ENCODE measurements at regions not wholly inside any gene's neighbourhood (a gene's known extent, or its start where the extent isn't known, plus 50 kb on each side); places are given as distances from the start of the nearest gene placed in this dataset.

DNA sequence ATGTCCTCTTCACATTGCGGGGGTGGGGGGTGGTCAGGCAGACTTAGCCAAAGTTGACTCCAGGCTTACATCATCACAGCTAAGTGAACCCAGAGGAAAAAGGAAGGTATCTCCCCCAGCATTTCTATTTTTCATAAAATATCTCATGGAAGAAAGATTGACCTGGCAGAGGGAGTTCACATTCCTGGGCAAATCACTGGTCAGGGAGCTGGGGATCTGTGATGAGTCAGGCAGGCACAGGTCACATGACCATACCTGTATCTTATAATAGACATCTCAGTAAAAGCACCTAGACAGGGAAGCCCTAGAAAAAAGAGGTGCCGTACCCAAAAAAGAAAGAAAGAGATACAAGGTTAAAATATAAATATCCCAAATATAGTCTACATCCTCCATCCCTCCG is 57.3 kb upstream of the WWC1 start:
- H2AFZ ChIP-seq (ENCODE audit: low read length), result no peak overlapping the region
- ChIA-PET CTCF (ENCODE audit: low intra/inter-chr PET ratio, low total read pairs) (no interaction called here), POLR2A (no interaction called here)
- in situ Hi-C loops (cut with HindIII; ENCODE audit: extremely low pct_ligation_motif_present, low pct_unique_long_range_greater_than_20kb), result no loop called here
- no peak overlapping the region for H3K27ac ChIP-seq (ENCODE audit: extremely low read length, insufficient read depth, low read length)
- H3K4me3 ChIP-seq (replicated peaks in 1 of 3; ENCODE audit: insufficient read depth in 1 of 3, low read depth in 2 of 3, low read length in 3 of 3), result no peak overlapping the region
- H3K9me3 ChIP-seq (ENCODE audit: low read length), result no peaks in the 10 kb centered on the region
- H4K20me1 ChIP-seq (ENCODE audit: insufficient read depth, low read length), result no peaks in the 10 kb centered on the region
- BruUV-seq (replicated peaks), result no TSS peak
- no peak overlapping the region for H3K9ac ChIP-seq (ENCODE audit: insufficient read depth, low read depth, low read length)
- no peak overlapping the region for H3K4me2 ChIP-seq (ENCODE audit: low read depth, low read length)
- TF ChIP-seq HOXA7 (CRISPR knock-in tag; IDR thresholded peaks at IDR 0.05) (no peak), ZNF484 (CRISPR knock-in tag; IDR thresholded peaks at IDR 0.05; ENCODE audit: borderline replicate concordance, low read depth) (no peak)
- TF ChIP-seq, protein P1, sequence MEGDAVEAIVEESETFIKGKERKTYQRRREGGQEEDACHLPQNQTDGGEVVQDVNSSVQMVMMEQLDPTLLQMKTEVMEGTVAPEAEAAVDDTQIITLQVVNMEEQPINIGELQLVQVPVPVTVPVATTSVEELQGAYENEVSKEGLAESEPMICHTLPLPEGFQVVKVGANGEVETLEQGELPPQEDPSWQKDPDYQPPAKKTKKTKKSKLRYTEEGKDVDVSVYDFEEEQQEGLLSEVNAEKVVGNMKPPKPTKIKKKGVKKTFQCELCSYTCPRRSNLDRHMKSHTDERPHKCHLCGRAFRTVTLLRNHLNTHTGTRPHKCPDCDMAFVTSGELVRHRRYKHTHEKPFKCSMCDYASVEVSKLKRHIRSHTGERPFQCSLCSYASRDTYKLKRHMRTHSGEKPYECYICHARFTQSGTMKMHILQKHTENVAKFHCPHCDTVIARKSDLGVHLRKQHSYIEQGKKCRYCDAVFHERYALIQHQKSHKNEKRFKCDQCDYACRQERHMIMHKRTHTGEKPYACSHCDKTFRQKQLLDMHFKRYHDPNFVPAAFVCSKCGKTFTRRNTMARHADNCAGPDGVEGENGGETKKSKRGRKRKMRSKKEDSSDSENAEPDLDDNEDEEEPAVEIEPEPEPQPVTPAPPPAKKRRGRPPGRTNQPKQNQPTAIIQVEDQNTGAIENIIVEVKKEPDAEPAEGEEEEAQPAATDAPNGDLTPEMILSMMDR (CRISPR knock-in tag; IDR thresholded peaks at IDR 0.05), result no peak
- no peak for FAIRE-seq
- ATAC-seq, result no peak
- no peaks in the 10 kb centered on the region for H3K79me2 ChIP-seq (ENCODE audit: insufficient read depth, low read length)
- H3K27me3 ChIP-seq (ENCODE audit: control insufficient read depth in 1 of 2, insufficient read depth in 2 of 2, low read length in 2 of 2), result peaks cover 0 to 7% of the 10 kb centered on the region in 2 experiments; a peak in 1 of 5 replicates
- no peaks in the 10 kb centered on the region for H3K36me3 ChIP-seq (replicated peaks in 1 of 2; ENCODE audit: control insufficient read depth in 1 of 2, insufficient read depth in 2 of 2, low read length in 2 of 2)
- DNase-seq (ENCODE audit: low spot score), result no peak
- intact Hi-C loops (cut with micrococcal nuclease; ENCODE audit: unreplicated experiment), result no loop called here
- no peaks in the 10 kb centered on the region for H3K4me1 ChIP-seq (ENCODE audit: insufficient read depth, low read length)
- WGBS (ENCODE audit: low lambda C conversion rate), result 48% methylated on average over 3 of the region's 3 CpGs

DNA sequence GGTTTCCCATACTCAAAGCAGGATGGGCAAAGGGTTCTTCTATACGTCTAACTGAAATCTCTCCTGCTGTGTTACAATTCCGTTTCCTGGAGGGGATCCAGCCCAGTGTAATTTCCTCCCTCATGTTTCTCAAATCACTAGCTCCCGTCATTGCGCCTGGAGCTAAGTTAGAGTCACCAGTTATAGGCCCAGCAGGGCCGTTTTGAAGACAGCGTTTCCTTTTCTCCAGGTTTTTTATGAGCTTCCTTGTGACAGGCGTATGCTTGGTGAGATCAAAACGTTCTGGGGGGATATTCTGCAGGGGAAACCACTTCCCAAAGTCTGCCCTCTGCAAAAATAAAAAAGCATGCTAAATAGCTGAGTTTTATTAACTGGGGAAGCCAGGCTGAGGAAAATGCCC is 53.0 kb upstream of the WWC1 start:
- 43% methylated on average over 8 of the region's 8 CpGs for WGBS (ENCODE audit: low lambda C conversion rate)
- ATAC-seq, result no peak
- no peak for FAIRE-seq
- ChIA-PET POLR2A (no interaction called here), CTCF (ENCODE audit: low intra/inter-chr PET ratio, low total read pairs) (no interaction called here)
- in situ Hi-C loops (cut with HindIII; ENCODE audit: extremely low pct_ligation_motif_present, low pct_unique_long_range_greater_than_20kb) (no loop called here), intact Hi-C loops (cut with micrococcal nuclease; ENCODE audit: unreplicated experiment) (no loop called here)
- no TSS peak for BruUV-seq (replicated peaks)
- H3K4me1 ChIP-seq (ENCODE audit: insufficient read depth, low read length), result no peaks in the 10 kb centered on the region
- no peak overlapping the region for H2AFZ ChIP-seq (ENCODE audit: low read length)
- no peak for DNase-seq (ENCODE audit: low spot score)
- no peaks in the 10 kb centered on the region for H3K79me2 ChIP-seq (ENCODE audit: insufficient read depth, low read length)
- no peak overlapping the region for H3K4me3 ChIP-seq (replicated peaks in 1 of 3; ENCODE audit: insufficient read depth in 1 of 3, low read depth in 2 of 3, low read length in 3 of 3)
- peaks cover 1 to 4% of the 10 kb centered on the region in 2 experiments; a peak in 1 of 5 replicates for H3K27me3 ChIP-seq (ENCODE audit: control insufficient read depth in 1 of 2, insufficient read depth in 2 of 2, low read length in 2 of 2)
- H3K4me2 ChIP-seq (ENCODE audit: low read depth, low read length), result no peak overlapping the region
- H3K27ac ChIP-seq (ENCODE audit: extremely low read length, insufficient read depth, low read length), result no peak overlapping the region
- H3K9me3 ChIP-seq (ENCODE audit: low read length), result no peaks in the 10 kb centered on the region
- no peaks in the 10 kb centered on the region for H4K20me1 ChIP-seq (ENCODE audit: insufficient read depth, low read length)
- no peak overlapping the region for H3K9ac ChIP-seq (ENCODE audit: insufficient read depth, low read depth, low read length)
- H3K36me3 ChIP-seq (replicated peaks in 1 of 2; ENCODE audit: control insufficient read depth in 1 of 2, insufficient read depth in 2 of 2, low read length in 2 of 2), result no peaks in the 10 kb centered on the region
- TF ChIP-seq ZNF30 (CRISPR knock-in tag; IDR thresholded peaks at IDR 0.05) (no peak), HOXA7 (CRISPR knock-in tag; IDR thresholded peaks at IDR 0.05) (no peak), TOE1 (CRISPR knock-in tag; IDR thresholded peaks at IDR 0.05) (no peak), SKI (IDR thresholded peaks at IDR 0.05; ENCODE audit: partially characterized antibody) (no peak), RFX3 (CRISPR knock-in tag; IDR thresholded peaks at IDR 0.05) (no peak), IRF2 (CRISPR knock-in tag; IDR thresholded peaks at IDR 0.05) (no peak)
- TF ChIP-seq, protein P2, sequence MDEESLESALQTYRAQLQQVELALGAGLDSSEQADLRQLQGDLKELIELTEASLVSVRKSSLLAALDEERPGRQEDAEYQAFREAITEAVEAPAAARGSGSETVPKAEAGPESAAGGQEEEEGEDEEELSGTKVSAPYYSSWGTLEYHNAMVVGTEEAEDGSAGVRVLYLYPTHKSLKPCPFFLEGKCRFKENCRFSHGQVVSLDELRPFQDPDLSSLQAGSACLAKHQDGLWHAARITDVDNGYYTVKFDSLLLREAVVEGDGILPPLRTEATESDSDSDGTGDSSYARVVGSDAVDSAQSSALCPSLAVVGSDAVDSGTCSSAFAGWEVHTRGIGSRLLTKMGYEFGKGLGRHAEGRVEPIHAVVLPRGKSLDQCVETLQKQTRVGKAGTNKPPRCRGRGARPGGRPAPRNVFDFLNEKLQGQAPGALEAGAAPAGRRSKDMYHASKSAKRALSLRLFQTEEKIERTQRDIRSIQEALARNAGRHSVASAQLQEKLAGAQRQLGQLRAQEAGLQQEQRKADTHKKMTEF (CRISPR knock-in tag; IDR thresholded peaks at IDR 0.05), result no peak
- TF ChIP-seq, protein P3, sequence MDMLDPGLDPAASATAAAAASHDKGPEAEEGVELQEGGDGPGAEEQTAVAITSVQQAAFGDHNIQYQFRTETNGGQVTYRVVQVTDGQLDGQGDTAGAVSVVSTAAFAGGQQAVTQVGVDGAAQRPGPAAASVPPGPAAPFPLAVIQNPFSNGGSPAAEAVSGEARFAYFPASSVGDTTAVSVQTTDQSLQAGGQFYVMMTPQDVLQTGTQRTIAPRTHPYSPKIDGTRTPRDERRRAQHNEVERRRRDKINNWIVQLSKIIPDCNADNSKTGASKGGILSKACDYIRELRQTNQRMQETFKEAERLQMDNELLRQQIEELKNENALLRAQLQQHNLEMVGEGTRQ (IDR thresholded peaks at IDR 0.05; ENCODE audit: low read depth, low read length), result no peak
- TF ChIP-seq, protein P3 (CRISPR knock-in tag; IDR thresholded peaks at IDR 0.05; ENCODE audit: borderline replicate concordance), result no peak
- TF ChIP-seq, protein P4, sequence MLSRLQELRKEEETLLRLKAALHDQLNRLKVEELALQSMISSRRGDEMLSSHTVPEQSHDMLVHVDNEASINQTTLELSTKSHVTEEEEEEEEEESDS (CRISPR knock-in tag; IDR thresholded peaks at IDR 0.05; ENCODE audit: borderline replicate concordance), result no peak
